ENCODE measurements at regions not wholly inside any gene's neighbourhood (a gene's known extent, or its start where the extent isn't known, plus 50 kb on each side); places are given as distances from the start of the nearest gene placed in this dataset.

DNA sequence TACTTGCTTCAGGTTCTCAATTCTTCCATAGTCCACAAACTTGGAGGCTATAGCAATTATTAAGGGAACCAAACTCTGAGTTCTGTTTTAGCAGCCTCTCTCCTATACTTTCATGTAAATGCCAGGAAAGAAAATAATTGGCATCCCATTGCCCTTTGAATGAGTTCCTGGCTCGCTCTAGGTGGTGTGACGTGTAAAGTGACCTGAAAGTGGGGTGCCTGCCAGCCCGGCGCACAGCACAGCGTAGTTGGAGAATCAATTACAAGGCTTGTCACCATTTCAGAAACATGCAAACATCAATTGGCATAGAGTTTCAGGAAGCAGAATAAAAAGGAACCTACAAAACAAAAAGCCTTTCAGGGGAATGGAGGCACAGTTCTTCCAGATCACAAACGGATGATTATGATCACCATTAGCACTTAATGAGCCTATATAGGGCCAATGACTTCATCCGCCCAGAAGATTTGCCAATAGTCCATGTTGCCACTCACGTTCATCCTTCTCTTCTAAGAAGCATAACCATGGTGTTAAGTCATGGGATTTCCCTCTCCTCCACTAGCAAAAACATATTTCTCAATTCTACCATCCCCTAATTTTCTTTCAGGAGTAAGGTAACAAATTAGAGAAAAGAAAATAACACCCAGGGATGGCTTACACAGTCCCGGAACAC is 354.6 kb upstream of the ADGRL2 start:
- DNase-seq: no peak
- CTCF ChIA-PET: no interaction called here
- H3K4me3 Mint-ChIP-seq: no peak overlapping the region
- no peak overlapping the region for H3K27ac Mint-ChIP-seq
- ATAC-seq: no peak
- peaks cover 3% of the 10 kb centered on the region for H3K9me3 Mint-ChIP-seq (ENCODE audit: low read depth)
- H3K36me3 Mint-ChIP-seq: no peaks in the 10 kb centered on the region
- H3K27me3 Mint-ChIP-seq: no peaks in the 10 kb centered on the region
- H3K4me1 Mint-ChIP-seq: no peaks in the 10 kb centered on the region

DNA sequence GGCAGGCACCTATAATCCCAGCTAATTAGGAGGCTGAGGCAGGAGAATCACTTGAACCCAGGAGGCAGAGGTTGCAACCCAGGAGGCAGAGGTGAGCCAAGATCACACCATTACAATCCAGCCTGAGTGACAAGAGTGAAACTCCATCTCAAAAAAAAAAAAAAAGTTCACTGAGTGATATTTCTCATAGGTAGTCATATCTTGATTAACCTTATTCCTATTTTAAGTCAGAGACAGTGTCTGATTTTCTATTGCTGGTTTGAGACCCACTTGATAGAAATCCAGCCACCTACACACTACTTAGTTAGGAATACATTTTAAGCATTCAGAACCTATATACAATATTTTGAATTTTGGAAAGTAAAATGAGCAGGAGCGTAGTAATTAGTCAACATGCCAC is 357.4 kb upstream of the ADGRL2 start:
- Mint-ChIP-seq H3K27me3 (no peaks in the 10 kb centered on the region), H3K36me3 (no peaks in the 10 kb centered on the region), H3K4me3 (no peak overlapping the region), H3K27ac (no peak overlapping the region), H3K9me3 (ENCODE audit: low read depth) (peaks cover 7% of the 10 kb centered on the region), H3K4me1 (no peaks in the 10 kb centered on the region)
- DNase-seq: no peak
- CTCF ChIA-PET: no interaction called here
- no peak for ATAC-seq

DNA sequence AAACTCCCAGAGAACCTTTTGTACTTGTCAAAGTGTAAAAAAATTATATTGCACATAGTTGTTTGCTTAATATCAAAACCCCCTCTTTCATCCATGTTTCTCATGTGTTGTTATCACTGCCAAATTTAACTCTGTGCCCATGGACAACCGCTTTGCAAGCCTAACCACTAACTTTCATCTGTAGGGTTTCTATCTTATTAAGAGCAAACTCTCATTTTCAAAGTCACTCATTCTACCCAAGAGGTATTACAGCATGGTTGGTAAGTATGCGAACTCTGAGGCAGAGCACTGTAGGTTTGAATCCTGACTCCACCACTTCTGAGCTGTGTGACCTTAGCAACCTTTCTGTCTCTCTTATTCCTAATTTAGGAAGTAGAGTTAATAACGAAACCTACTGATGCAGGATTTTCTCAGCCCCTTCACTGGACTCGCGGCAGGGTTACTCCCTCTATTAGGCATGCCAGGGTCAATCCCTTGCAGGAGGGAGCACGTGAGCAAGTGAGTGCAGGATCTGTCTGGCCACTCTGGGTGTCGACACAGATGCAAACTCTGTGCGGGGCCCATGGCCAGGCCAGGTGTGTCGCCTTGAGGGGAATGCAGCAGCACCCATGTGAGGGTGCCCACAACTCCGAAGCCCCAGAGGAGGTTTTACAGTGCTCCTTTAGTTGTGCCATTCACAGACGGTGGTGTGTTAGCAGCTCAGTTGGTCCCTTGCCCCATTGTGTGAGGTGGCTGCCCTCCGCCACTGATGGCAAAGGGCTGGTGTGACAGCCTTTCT is 361.5 kb upstream of the ADGRL2 start:
- CTCF ChIA-PET: no interaction called here
- Mint-ChIP-seq H3K4me3 (no peak overlapping the region), H3K27me3 (no peaks in the 10 kb centered on the region), H3K4me1 (no peaks in the 10 kb centered on the region), H3K36me3 (no peaks in the 10 kb centered on the region), H3K9me3 (ENCODE audit: low read depth) (peaks cover 4% of the 10 kb centered on the region), H3K27ac (no peak overlapping the region)
- ATAC-seq (no peak), DNase-seq (no peak)

DNA sequence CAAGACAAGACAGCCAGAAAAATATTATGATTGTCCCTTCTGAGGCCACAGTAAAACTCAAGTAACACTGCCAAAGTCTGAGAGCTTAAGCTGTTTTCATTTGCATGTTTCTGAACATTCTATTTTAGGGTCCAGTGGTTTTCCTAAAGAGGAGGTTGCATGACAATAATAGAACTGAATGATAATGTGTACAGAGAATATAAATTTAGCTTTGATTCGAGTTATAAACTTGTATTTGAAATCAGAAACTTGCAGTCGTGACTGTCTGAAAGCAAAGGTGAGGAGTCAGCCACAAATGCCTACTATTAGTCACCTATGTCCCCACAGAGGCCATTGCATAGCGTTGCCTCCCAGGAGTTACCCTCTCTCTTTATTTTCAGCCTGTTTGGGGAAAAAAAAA is 363.1 kb upstream of the ADGRL2 start:
- no peak for DNase-seq
- no peaks in the 10 kb centered on the region for H3K27me3 Mint-ChIP-seq
- no peak overlapping the region for H3K27ac Mint-ChIP-seq
- H3K9me3 Mint-ChIP-seq (ENCODE audit: low read depth): peaks cover 4% of the 10 kb centered on the region
- CTCF ChIA-PET: no interaction called here
- H3K4me1 Mint-ChIP-seq: no peaks in the 10 kb centered on the region
- no peak overlapping the region for H3K4me3 Mint-ChIP-seq
- ATAC-seq: no peak
- no peaks in the 10 kb centered on the region for H3K36me3 Mint-ChIP-seq

DNA sequence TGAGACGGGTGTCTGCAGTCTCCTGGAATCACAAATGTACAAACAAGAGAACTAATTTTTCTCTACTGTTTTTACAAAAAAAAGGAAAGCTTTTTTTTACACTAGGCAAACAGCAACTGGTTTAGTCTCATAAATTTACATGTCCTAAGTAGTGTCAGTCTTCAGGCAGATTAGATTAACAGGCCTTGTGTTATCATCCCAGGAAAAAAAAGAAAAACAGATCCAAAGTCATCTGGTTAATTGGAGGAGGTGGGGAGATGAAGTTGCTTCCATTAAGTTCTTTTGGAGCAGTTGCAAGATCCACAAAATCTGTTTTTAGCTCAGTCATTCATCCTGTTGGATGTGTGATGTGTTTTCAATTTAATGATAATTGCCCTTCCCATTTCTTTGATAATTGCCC is 363.5 kb upstream of the ADGRL2 start:
- Mint-ChIP-seq H3K27me3 (no peaks in the 10 kb centered on the region), H3K9me3 (ENCODE audit: low read depth) (peaks cover 4% of the 10 kb centered on the region), H3K36me3 (no peaks in the 10 kb centered on the region), H3K27ac (no peak overlapping the region), H3K4me1 (no peaks in the 10 kb centered on the region), H3K4me3 (no peak overlapping the region)
- ATAC-seq (no peak), DNase-seq (no peak)
- CTCF ChIA-PET: no interaction called here

DNA sequence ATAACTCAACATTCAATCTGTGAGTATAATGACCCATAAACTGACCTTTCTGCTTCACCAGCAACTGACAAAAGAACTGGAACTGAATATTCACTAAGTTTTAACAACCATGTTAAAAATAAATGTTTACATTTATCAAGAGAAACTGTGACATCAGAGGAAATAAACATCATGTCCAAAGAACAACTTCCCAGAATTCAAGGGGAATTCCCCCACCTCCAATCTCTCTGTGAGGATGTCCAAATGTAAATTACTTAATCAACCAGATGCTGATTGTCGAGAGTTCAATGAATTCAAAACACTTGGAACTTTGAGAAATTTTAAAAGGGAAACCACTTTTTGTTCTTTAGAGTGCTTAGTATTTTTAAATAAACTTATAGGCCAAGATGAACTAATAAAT is 365.6 kb upstream of the ADGRL2 start:
- Mint-ChIP-seq H3K4me3 (no peak overlapping the region), H3K36me3 (no peaks in the 10 kb centered on the region), H3K27ac (no peak overlapping the region), H3K4me1 (no peaks in the 10 kb centered on the region), H3K9me3 (ENCODE audit: low read depth) (peaks cover 4% of the 10 kb centered on the region), H3K27me3 (no peaks in the 10 kb centered on the region)
- no peak for DNase-seq
- CTCF ChIA-PET: no interaction called here
- ATAC-seq: no peak

DNA sequence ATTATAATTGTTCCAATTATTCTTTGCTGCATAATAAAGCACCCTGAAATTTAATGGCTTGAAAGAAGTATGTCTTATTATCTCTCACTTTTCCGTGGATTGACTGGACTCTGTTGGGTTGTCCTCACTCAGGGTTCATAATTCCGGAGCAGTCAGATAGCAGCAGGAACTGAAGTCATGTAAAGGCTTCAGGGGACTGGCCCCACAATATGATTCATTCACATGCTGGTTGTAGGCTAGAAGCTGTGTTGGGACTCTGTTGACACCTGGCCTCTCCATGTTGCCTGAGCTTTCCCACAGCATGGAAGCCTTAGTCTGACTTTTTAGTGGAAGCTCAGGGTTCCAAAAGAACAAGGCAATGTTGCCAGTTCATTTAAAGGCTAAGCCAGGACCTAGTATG is 367.1 kb upstream of the ADGRL2 start:
- Mint-ChIP-seq H3K36me3 (no peaks in the 10 kb centered on the region), H3K27ac (no peak overlapping the region), H3K4me1 (no peaks in the 10 kb centered on the region), H3K9me3 (ENCODE audit: low read depth) (peaks cover 3% of the 10 kb centered on the region), H3K4me3 (no peak overlapping the region), H3K27me3 (no peaks in the 10 kb centered on the region)
- CTCF ChIA-PET: no interaction called here
- ATAC-seq (no peak), DNase-seq (no peak)

DNA sequence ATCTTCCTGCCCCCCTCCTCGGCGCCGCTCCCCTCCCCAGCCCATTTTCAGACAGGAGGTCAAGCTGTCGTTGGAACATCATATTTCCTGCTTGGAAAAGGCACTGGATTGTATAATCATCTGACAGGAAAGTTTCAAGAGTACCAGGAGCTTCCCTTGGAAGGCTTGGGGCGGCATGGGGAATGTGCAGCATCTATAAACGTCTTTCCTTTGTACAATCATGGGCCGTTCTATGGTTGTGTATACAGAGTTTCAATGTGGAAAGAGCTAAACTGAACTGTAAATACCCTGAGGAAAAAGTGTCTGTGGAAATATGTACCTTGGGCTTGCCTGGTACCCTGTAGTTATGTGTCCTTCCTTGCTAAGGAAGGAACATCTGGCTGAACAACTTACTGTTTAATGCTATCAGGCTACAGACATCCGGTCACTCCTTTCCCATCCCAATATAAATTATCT is 368.1 kb upstream of the ADGRL2 start:
- CTCF ChIA-PET: no interaction called here
- ATAC-seq: no peak
- Mint-ChIP-seq H3K27ac (no peak overlapping the region), H3K36me3 (no peaks in the 10 kb centered on the region), H3K4me1 (no peaks in the 10 kb centered on the region), H3K27me3 (no peaks in the 10 kb centered on the region), H3K4me3 (no peak overlapping the region), H3K9me3 (ENCODE audit: low read depth) (peaks cover 3% of the 10 kb centered on the region)
- no peak for DNase-seq

DNA sequence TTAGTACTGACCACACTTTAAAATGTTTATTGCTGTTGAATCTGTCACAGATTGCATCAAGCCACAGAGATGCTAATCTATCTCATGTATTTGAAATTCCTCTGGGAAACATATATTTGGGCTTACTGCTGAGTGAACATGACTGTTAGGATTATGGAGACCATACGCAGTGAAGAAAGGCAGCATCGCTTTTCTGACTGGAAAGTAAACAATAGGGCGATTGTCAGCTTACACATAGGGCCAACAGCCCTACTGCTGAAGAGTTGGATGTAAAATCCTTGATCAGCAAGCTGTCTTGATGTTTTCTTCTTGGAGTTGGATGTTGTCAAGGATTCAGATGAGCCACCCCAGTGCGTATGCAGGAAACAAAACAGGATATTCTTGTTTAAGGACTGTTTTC is 368.7 kb upstream of the ADGRL2 start:
- no peaks in the 10 kb centered on the region for H3K36me3 Mint-ChIP-seq
- no peak overlapping the region for H3K27ac Mint-ChIP-seq
- DNase-seq (no peak), ATAC-seq (no peak)
- H3K4me3 Mint-ChIP-seq: no peak overlapping the region
- no peaks in the 10 kb centered on the region for H3K4me1 Mint-ChIP-seq
- CTCF ChIA-PET: no interaction called here
- H3K9me3 Mint-ChIP-seq (ENCODE audit: low read depth): peaks cover 7% of the 10 kb centered on the region
- no peaks in the 10 kb centered on the region for H3K27me3 Mint-ChIP-seq

DNA sequence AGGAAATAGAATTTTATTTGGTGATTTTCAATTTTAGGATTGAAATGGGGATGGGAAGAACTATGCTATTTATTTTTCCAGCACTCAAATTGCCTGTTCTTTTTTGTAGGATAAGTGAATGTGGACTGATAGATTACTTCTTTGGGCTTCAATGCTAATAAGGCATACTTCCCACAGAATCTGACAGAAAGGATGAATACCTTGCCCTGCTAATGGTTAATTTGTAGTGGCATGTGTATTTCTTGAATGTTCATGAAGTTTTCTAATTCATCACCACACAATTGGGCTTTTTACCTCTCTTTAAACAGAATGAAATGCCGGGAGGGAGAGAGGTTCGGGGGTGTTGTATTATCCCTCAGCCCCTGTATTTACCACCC is 369.1 kb upstream of the ADGRL2 start:
- Mint-ChIP-seq H3K4me1 (no peaks in the 10 kb centered on the region), H3K9me3 (ENCODE audit: low read depth) (peaks cover 9% of the 10 kb centered on the region), H3K4me3 (no peak overlapping the region), H3K27me3 (no peaks in the 10 kb centered on the region), H3K27ac (no peak overlapping the region), H3K36me3 (no peaks in the 10 kb centered on the region)
- CTCF ChIA-PET: no interaction called here
- ATAC-seq (no peak), DNase-seq (no peak)

DNA sequence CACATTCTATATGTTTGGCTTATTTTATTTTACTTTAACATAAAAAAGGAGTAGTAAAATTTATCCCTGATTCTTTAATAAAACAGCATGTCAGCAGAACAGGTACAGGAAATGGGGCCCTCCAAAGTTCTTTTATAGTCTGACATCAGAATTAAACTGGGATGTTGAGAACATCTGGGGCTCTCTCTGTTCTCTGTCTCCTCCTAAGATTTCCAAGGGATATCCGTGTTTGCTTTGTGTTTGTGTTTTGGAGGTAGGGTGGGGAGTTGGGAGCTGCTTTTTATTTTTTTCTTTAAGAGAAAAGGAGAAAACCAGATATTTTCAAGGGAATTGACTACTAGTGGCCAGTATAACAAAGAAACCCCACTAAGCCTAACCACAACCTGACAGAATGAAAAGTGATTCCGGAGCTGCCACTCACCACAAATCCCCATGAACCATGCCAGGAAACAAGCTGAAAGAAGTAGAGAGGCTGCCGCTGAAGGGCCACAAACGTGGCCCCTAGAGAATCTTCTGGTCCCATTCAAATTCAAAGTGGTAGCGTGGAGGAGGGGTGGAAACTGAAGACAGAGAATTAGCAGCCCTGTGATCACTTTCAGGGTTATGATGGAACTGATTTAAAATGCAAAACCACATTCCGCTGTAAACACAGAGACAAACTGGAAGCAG is 369.6 kb upstream of the ADGRL2 start:
- no peak overlapping the region for H3K27ac Mint-ChIP-seq
- no peaks in the 10 kb centered on the region for H3K4me1 Mint-ChIP-seq
- H3K36me3 Mint-ChIP-seq: no peaks in the 10 kb centered on the region
- ATAC-seq (no peak), DNase-seq (no peak)
- H3K27me3 Mint-ChIP-seq: no peaks in the 10 kb centered on the region
- CTCF ChIA-PET: no interaction called here
- no peak overlapping the region for H3K4me3 Mint-ChIP-seq
- H3K9me3 Mint-ChIP-seq (ENCODE audit: low read depth): peaks cover 10% of the 10 kb centered on the region

DNA sequence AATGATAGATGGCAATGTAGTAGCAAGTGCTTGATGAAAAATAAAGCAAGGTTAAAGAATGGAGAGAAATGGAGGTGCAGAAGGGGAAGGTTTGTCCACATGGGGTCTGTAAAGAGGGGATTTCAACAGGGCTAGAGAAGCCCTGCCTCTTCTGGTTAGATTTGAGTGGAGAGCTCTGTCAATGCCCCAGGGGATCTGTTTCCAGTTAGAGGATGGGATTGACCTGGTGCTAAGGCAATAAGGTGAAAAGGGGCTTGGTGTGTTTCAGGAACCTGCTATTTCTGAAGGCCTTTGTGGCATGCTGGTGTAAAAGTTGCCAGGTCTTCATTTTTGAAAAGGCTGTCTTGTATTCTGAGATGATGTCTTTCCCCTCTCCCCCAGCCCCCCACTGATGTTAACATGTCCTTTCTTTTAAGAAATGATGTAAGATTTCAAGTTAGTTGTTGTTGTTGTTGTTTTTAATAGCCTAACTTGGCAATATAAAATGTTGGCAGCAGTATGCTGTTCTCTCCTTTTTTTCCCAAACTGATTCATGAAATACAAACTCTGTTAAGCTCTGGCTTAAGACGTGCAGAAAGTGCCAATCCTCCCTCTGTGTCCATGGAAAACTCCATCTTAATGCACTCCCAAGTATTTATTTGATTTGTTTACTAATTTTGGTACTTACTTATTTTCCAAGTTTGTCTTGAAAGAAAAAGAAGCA is 370.3 kb upstream of the ADGRL2 start:
- Mint-ChIP-seq H3K27ac (no peak overlapping the region), H3K4me3 (no peak overlapping the region), H3K9me3 (ENCODE audit: low read depth) (peaks cover 10% of the 10 kb centered on the region), H3K27me3 (no peaks in the 10 kb centered on the region), H3K36me3 (no peaks in the 10 kb centered on the region), H3K4me1 (no peaks in the 10 kb centered on the region)
- CTCF ChIA-PET: no interaction called here
- ATAC-seq: no peak
- DNase-seq: no peak

DNA sequence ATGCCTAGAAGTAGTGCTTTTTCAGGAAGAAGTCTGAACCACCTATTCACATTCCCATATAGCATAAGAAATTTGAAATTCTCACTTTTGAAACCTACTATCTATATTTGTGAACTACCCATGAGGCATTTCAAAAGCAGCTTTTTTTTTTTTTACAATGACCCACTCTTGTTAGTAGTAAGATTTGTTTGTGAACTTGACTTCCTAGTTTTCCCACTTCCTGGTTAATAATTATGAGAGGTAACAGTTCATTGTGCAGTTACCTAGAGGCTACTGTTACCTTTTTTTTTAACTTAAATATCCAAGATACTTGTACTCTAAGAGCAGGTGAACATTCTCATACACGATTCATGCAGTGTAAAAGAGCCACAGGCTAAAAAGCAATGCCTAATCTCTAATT is 371.7 kb upstream of the ADGRL2 start:
- Mint-ChIP-seq H3K4me3 (no peak overlapping the region), H3K36me3 (no peaks in the 10 kb centered on the region), H3K4me1 (no peaks in the 10 kb centered on the region), H3K9me3 (ENCODE audit: low read depth) (peaks cover 10% of the 10 kb centered on the region), H3K27ac (no peak overlapping the region), H3K27me3 (no peaks in the 10 kb centered on the region)
- DNase-seq (no peak), ATAC-seq (no peak)
- CTCF ChIA-PET: no interaction called here

DNA sequence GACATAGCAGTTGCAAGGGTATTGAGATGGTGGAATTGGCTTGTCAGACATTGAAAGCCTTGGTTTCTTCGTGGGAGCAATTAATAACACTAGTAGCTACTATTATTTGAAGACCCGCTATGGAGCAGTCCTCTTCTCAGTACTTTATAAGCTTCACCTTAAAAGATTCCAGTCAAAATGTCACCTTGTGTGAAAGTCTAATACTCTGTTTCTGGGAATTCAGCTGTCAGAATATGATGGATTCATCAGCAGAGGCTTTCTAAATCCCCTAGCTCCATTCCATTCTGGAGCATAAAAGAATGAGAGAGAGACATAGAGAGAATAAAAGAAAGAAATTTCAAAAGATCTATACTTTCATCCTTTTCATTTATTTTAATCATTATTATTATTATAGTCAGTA is 375.9 kb upstream of the ADGRL2 start:
- no peak overlapping the region for H3K4me3 Mint-ChIP-seq

More for the DNA sequence above, 375.9 kb upstream of the ADGRL2 start:
- no peaks in the 10 kb centered on the region for H3K27me3 Mint-ChIP-seq
- DNase-seq: no peak
- ATAC-seq: no peak
- no peaks in the 10 kb centered on the region for H3K36me3 Mint-ChIP-seq
- H3K4me1 Mint-ChIP-seq: no peaks in the 10 kb centered on the region
- CTCF ChIA-PET: no interaction called here
- no peak overlapping the region for H3K27ac Mint-ChIP-seq
- peaks cover 10% of the 10 kb centered on the region for H3K9me3 Mint-ChIP-seq (ENCODE audit: low read depth)

All from activated CD8-positive, alpha-beta memory T cell treated with anti-CD3 and anti-CD28 coated beads, Interleukin-2, amount 10 ng/mL, durations not matched to agents 7 days and 5 days (primary cell).